WTC11 (cell line): ENCODE measurements at regions not wholly inside any gene's neighbourhood (a gene's known extent, or its start where the extent isn't known, plus 50 kb on each side); places are given as distances from the start of the nearest gene placed in this dataset.
A peak's percentile ranks its signal among the peaks of the same experiment; 100 is the strongest.

Experiments used
- ATAC-seq: fragments of 200-7000 bp; cut with Tn5 transposase; 2 replicates; pipeline ENCODE4 v1.10.0; 2021; ENCODE audit warnings: mild to moderate bottlenecking, moderate library complexity
- CTCF ChIA-PET: fragments of 300-600 bp; sonication (Branson Sonifier 250); formaldehyde crosslinking; loops from one replicate; lab custom pipeline; 2021; ENCODE audit warnings: antibody characterized with exemption; lab: Charles Lee
- POLR2A ChIA-PET: fragments of 350-600 bp; sonication (Branson Sonifier 250); formaldehyde crosslinking; loops from one replicate; lab custom pipeline; 2021; ENCODE audit warnings: antibody characterized with exemption; lab: Charles Lee
- DNase-seq: peaks from one replicate; pipeline ENCODE4 v3.0.0; 2021; ENCODE audit warnings: low spot score
- H3K27ac Mint-ChIP-seq: 2 replicates; pipeline ENCODE4 v1.8.0; 2021; ENCODE audit warnings: mixed read lengths
- H3K27me3 Mint-ChIP-seq: 2 replicates; pipeline ENCODE4 v1.8.0; 2021; ENCODE audit warnings: low read depth, mild to moderate bottlenecking, moderate library complexity, mixed read lengths
- H3K36me3 Mint-ChIP-seq: 2 replicates; pipeline ENCODE4 v1.8.0; 2021; ENCODE audit warnings: mixed read lengths
- H3K4me1 Mint-ChIP-seq: 2 replicates; pipeline ENCODE4 v1.8.0; 2022; ENCODE audit warnings: mixed read lengths
- H3K4me3 Mint-ChIP-seq: 2 replicates; pipeline ENCODE4 v1.8.0; 2021; ENCODE audit warnings: mild to moderate bottlenecking, moderate library complexity, mixed read lengths
- H3K9me3 Mint-ChIP-seq: 2 replicates; pipeline ENCODE4 v1.8.0; 2021; ENCODE audit warnings: mixed read lengths
- ATF3 ChIP-seq: sonication (generic); formaldehyde crosslinking; conservative IDR thresholded peaks from 2 replicates; pipeline ENCODE4 v1.8.1; 2022; ENCODE audit warnings: mild to moderate bottlenecking, missing genetic modification reagents
- CBFB ChIP-seq: sonication (generic); formaldehyde crosslinking; IDR thresholded peaks from 2 replicates; pipeline ENCODE4 v1.8.1; 2022; ENCODE audit warnings: mild to moderate bottlenecking, low read depth, missing genetic modification reagents
- CREM ChIP-seq: sonication (generic); formaldehyde crosslinking; IDR thresholded peaks from 2 replicates; pipeline ENCODE4 v1.8.1; 2022; ENCODE audit warnings: mild to moderate bottlenecking, missing genetic modification reagents, moderate library complexity
- ELF4 ChIP-seq: sonication (generic); formaldehyde crosslinking; IDR thresholded peaks from 2 replicates; pipeline ENCODE4 v1.8.1; 2022; ENCODE audit warnings: low read depth, mild to moderate bottlenecking, moderate library complexity, missing genetic modification reagents
- EMX1 ChIP-seq: fragments of 250-450 bp; sonication (Bioruptor Pico); IDR thresholded peaks from 2 replicates; pipeline ENCODE4 v1.8.0; 2021; ENCODE audit warnings: mild to moderate bottlenecking
- ERG ChIP-seq: fragments of 250-450 bp; sonication (Bioruptor Pico); IDR thresholded peaks from 2 replicates; pipeline ENCODE4 v1.8.0; 2021; ENCODE audit warnings: mild to moderate bottlenecking
- FOXP1 ChIP-seq: sonication (generic); formaldehyde crosslinking; IDR thresholded peaks from 2 replicates; pipeline ENCODE4 v1.8.0; 2022; ENCODE audit warnings: missing genetic modification reagents, mild to moderate bottlenecking, moderate library complexity, borderline replicate concordance
- GTF2I ChIP-seq: fragments of 250-450 bp; sonication (Bioruptor Pico); conservative IDR thresholded peaks from 2 replicates; pipeline ENCODE4 v1.4.0; 2021; ENCODE audit warnings: mild to moderate bottlenecking
- IRF2 ChIP-seq: sonication (generic); formaldehyde crosslinking; IDR thresholded peaks from 2 replicates; pipeline ENCODE4 v1.8.0; 2022; ENCODE audit warnings: low read depth, missing genetic modification reagents, borderline replicate concordance
- JUN ChIP-seq: sonication (generic); formaldehyde crosslinking; IDR thresholded peaks from 2 replicates; pipeline ENCODE4 v1.8.0; 2023; ENCODE audit warnings: mild to moderate bottlenecking, missing genetic modification reagents
- KAT7 ChIP-seq: sonication (generic); formaldehyde crosslinking; IDR thresholded peaks from 2 replicates; pipeline ENCODE4 v1.8.1; 2023; ENCODE audit warnings: missing genetic modification reagents, mild to moderate bottlenecking, borderline replicate concordance
- MYBL2 ChIP-seq: sonication (generic); formaldehyde crosslinking; IDR thresholded peaks from 2 replicates; pipeline ENCODE4 v1.8.1; 2023; ENCODE audit warnings: mild to moderate bottlenecking, moderate library complexity, missing genetic modification reagents
- NFATC4 ChIP-seq: fragments of 250-450 bp; sonication (Bioruptor Pico); IDR thresholded peaks from 2 replicates; pipeline ENCODE4 v1.9.0; 2021; ENCODE audit warnings: mild to moderate bottlenecking
- SMAD4 ChIP-seq: sonication (generic); formaldehyde crosslinking; IDR thresholded peaks from 2 replicates; pipeline ENCODE4 v1.8.0; 2022; ENCODE audit warnings: mild to moderate bottlenecking, missing genetic modification reagents
- TP53 ChIP-seq: sonication (generic); formaldehyde crosslinking; IDR thresholded peaks from 2 replicates; pipeline ENCODE4 v1.8.1; 2023; ENCODE audit warnings: mild to moderate bottlenecking, missing genetic modification reagents
- ZNF232 ChIP-seq: sonication (generic); formaldehyde crosslinking; IDR thresholded peaks from 2 replicates; pipeline ENCODE4 v1.8.0; 2022; ENCODE audit warnings: mild to moderate bottlenecking, missing genetic modification reagents
- ZNF416 ChIP-seq: fragments of 250-450 bp; sonication (Bioruptor Pico); IDR thresholded peaks from 2 replicates; pipeline ENCODE4 v1.9.0; 2021; ENCODE audit warnings: mild to moderate bottlenecking, inconsistent platforms
- TF ChIP-seq, protein P1 (sequence below): sonication (generic); formaldehyde crosslinking; IDR thresholded peaks from 2 replicates; pipeline ENCODE4 v1.8.1; 2023; ENCODE audit warnings: mild to moderate bottlenecking, missing genetic modification reagents
- TF ChIP-seq, protein P2 (sequence below): sonication (generic); formaldehyde crosslinking; IDR thresholded peaks from 2 replicates; pipeline ENCODE4 v1.8.1; 2023; ENCODE audit warnings: mild to moderate bottlenecking, missing genetic modification reagents
- TF ChIP-seq, protein P3 (sequence below): sonication (generic); formaldehyde crosslinking; IDR thresholded peaks from 2 replicates; pipeline ENCODE4 v1.8.0; 2023; ENCODE audit warnings: mild to moderate bottlenecking, missing genetic modification reagents
- TF ChIP-seq, protein P4 (sequence below): sonication (generic); formaldehyde crosslinking; IDR thresholded peaks from 2 replicates; pipeline ENCODE4 v1.8.1; 2023; ENCODE audit warnings: mild to moderate bottlenecking, moderate library complexity, missing genetic modification reagents
- TF ChIP-seq, protein P5 (sequence below): sonication (generic); formaldehyde crosslinking; IDR thresholded peaks from 2 replicates; pipeline ENCODE4 v1.8.1; 2022; ENCODE audit warnings: low read depth, mild to moderate bottlenecking, moderate library complexity, missing genetic modification reagents, borderline replicate concordance

GRCh38 chr3:80233576-80233975 is 465.8 kb upstream of the ROBO1 start:
- DNase-seq = no peak
- ChIA-PET POLR2A (no interaction called here), CTCF (no interaction called here)
- no peak for TF ChIP-seq ZNF232
- no peak for TF ChIP-seq EMX1 (CRISPR knock-in tag)
- TF ChIP-seq CREM (CRISPR knock-in tag) = no peak
- no peak for TF ChIP-seq FOXP1 (CRISPR knock-in tag)
- TF ChIP-seq, protein P1, sequence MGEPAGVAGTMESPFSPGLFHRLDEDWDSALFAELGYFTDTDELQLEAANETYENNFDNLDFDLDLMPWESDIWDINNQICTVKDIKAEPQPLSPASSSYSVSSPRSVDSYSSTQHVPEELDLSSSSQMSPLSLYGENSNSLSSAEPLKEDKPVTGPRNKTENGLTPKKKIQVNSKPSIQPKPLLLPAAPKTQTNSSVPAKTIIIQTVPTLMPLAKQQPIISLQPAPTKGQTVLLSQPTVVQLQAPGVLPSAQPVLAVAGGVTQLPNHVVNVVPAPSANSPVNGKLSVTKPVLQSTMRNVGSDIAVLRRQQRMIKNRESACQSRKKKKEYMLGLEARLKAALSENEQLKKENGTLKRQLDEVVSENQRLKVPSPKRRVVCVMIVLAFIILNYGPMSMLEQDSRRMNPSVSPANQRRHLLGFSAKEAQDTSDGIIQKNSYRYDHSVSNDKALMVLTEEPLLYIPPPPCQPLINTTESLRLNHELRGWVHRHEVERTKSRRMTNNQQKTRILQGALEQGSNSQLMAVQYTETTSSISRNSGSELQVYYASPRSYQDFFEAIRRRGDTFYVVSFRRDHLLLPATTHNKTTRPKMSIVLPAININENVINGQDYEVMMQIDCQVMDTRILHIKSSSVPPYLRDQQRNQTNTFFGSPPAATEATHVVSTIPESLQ (CRISPR knock-in tag) = no peak
- no peak for TF ChIP-seq GTF2I (CRISPR knock-in tag)
- TF ChIP-seq NFATC4 (CRISPR knock-in tag) = no peak
- no peak for TF ChIP-seq ERG
- TF ChIP-seq SMAD4 (CRISPR knock-in tag) = no peak
- no peak for TF ChIP-seq IRF2 (CRISPR knock-in tag)
- TF ChIP-seq MYBL2 (CRISPR knock-in tag) = no peak
- TF ChIP-seq, protein P2, sequence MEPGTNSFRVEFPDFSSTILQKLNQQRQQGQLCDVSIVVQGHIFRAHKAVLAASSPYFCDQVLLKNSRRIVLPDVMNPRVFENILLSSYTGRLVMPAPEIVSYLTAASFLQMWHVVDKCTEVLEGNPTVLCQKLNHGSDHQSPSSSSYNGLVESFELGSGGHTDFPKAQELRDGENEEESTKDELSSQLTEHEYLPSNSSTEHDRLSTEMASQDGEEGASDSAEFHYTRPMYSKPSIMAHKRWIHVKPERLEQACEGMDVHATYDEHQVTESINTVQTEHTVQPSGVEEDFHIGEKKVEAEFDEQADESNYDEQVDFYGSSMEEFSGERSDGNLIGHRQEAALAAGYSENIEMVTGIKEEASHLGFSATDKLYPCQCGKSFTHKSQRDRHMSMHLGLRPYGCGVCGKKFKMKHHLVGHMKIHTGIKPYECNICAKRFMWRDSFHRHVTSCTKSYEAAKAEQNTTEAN (CRISPR knock-in tag) = no peak
- no peak for TF ChIP-seq KAT7 (CRISPR knock-in tag)
- TF ChIP-seq, protein P3, sequence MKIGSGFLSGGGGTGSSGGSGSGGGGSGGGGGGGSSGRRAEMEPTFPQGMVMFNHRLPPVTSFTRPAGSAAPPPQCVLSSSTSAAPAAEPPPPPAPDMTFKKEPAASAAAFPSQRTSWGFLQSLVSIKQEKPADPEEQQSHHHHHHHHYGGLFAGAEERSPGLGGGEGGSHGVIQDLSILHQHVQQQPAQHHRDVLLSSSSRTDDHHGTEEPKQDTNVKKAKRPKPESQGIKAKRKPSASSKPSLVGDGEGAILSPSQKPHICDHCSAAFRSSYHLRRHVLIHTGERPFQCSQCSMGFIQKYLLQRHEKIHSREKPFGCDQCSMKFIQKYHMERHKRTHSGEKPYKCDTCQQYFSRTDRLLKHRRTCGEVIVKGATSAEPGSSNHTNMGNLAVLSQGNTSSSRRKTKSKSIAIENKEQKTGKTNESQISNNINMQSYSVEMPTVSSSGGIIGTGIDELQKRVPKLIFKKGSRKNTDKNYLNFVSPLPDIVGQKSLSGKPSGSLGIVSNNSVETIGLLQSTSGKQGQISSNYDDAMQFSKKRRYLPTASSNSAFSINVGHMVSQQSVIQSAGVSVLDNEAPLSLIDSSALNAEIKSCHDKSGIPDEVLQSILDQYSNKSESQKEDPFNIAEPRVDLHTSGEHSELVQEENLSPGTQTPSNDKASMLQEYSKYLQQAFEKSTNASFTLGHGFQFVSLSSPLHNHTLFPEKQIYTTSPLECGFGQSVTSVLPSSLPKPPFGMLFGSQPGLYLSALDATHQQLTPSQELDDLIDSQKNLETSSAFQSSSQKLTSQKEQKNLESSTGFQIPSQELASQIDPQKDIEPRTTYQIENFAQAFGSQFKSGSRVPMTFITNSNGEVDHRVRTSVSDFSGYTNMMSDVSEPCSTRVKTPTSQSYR (CRISPR knock-in tag) = no peak
- Mint-ChIP-seq H3K9me3 (peaks cover 7% of the 10 kb centered on the region), H3K4me3 (no peak overlapping the region), H3K4me1 (peaks cover 15% of the 10 kb centered on the region), H3K27ac (no peak overlapping the region), H3K27me3 (no peaks in the 10 kb centered on the region), H3K36me3 (no peaks in the 10 kb centered on the region)
- no peak for ATAC-seq

DNA sequence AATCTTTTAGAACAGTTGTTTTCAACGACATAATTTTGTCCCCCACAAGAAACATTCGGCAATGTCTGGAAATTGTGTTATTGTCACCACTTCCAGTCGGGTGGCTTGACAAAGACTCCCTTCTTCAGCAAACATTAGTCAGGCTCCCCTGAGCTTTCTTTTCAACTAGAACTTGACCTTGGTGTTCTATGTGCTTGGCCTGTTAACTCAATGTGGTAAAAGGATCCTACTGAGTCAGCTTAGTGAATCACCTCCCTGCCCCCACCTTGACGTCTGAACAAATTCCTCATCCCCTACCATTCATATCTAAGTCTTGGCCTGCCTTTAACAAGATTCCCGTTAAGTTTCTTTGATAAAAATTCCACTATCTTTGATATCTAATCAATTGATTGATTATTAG is 465.0 kb upstream of the ROBO1 start:
- CTCF ChIA-PET = no interaction called here
- Mint-ChIP-seq H3K27me3 (no peaks in the 10 kb centered on the region), H3K27ac (no peak overlapping the region)

More for the DNA sequence above, 465.0 kb upstream of the ROBO1 start:
- Mint-ChIP-seq H3K9me3 (peaks cover 7% of the 10 kb centered on the region), H3K4me3 (no peak overlapping the region), H3K4me1 (peaks cover 15% of the 10 kb centered on the region), H3K36me3 (no peaks in the 10 kb centered on the region)
- POLR2A ChIA-PET = interaction anchor here (0.6 kb wide), 1 partner anchor 17 kb away, joined by 3 read pairs; no protein-coding TSS in a partner anchor
- DNase-seq (no peak), ATAC-seq (peak; percentile 59)
- no peak for TF ChIP-seq ZNF416 (CRISPR knock-in tag)
- TF ChIP-seq, protein P4, sequence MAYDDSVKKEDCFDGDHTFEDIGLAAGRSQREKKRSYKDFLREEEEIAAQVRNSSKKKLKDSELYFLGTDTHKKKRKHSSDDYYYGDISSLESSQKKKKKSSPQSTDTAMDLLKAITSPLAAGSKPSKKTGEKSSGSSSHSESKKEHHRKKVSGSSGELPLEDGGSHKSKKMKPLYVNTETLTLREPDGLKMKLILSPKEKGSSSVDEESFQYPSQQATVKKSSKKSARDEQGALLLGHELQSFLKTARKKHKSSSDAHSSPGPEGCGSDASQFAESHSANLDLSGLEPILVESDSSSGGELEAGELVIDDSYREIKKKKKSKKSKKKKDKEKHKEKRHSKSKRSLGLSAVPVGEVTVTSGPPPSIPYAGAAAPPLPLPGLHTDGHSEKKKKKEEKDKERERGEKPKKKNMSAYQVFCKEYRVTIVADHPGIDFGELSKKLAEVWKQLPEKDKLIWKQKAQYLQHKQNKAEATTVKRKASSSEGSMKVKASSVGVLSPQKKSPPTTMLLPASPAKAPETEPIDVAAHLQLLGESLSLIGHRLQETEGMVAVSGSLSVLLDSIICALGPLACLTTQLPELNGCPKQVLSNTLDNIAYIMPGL (CRISPR knock-in tag) = no peak
- no peak for TF ChIP-seq CBFB (CRISPR knock-in tag)
- TF ChIP-seq, protein P5, sequence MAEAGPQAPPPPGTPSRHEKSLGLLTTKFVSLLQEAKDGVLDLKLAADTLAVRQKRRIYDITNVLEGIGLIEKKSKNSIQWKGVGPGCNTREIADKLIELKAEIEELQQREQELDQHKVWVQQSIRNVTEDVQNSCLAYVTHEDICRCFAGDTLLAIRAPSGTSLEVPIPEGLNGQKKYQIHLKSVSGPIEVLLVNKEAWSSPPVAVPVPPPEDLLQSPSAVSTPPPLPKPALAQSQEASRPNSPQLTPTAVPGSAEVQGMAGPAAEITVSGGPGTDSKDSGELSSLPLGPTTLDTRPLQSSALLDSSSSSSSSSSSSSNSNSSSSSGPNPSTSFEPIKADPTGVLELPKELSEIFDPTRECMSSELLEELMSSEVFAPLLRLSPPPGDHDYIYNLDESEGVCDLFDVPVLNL = no peak
- TF ChIP-seq JUN = no peak
- no peak for TF ChIP-seq ATF3
- no peak for TF ChIP-seq ELF4 (CRISPR knock-in tag)
- no peak for TF ChIP-seq TP53 (CRISPR knock-in tag)
